Fibroblast of lung (primary cell): ENCODE measurements at regions not wholly inside any gene's neighbourhood (a gene's known extent, or its start where the extent isn't known, plus 50 kb on each side); places are given as distances from the start of the nearest gene placed in this dataset.

ENCODE experiments used
- DNase-seq, 2 donors: peaks; one replicate each; pipeline versions ENCODE4 v3.0.0 to v3.0.0-alpha.2; 2010; ENCODE audit warnings: low read depth in 2 of 2
- H2AFZ ChIP-seq: 2 replicates; pipeline ENCODE4 v1.5.1; 2012; ENCODE audit warnings: low read length, control low read depth, inconsistent platforms
- H3K27ac ChIP-seq: 2 replicates; pipeline ENCODE4 v1.5.1; 2011; ENCODE audit warnings: low read length, control low read depth; ENCODE audit not compliant: insufficient read depth
- H3K27me3 ChIP-seq: 2 replicates; pipeline ENCODE4 v1.5.1; 2011; ENCODE audit warnings: mild to moderate bottlenecking, low read length; ENCODE audit not compliant: control insufficient read depth, insufficient read depth
- H3K36me3 ChIP-seq: 2 replicates; pipeline ENCODE4 v1.5.1; 2011; ENCODE audit warnings: low read length; ENCODE audit not compliant: control insufficient read depth, insufficient read depth
- H3K4me1 ChIP-seq: 2 replicates; pipeline ENCODE4 v1.5.1; 2011; ENCODE audit warnings: low read length; ENCODE audit not compliant: control insufficient read depth, insufficient read depth; ENCODE audit errors: extremely low read depth
- H3K4me2 ChIP-seq: 2 replicates; pipeline ENCODE4 v1.5.1; 2011; ENCODE audit warnings: low read length, control low read depth; ENCODE audit not compliant: insufficient read depth; ENCODE audit errors: extremely low read depth
- H3K4me3 ChIP-seq, 4 experiments: fragments of 200-600 bp in 1 of 4; sonication (generic) in 1 of 4; replicated peaks in 1 of 4; 2 replicates each; pipeline ENCODE4 v1.5.1; 2011 to 2016; ENCODE audit warnings: low read length in 4 of 4, low read depth in 3 of 4, mild to moderate bottlenecking in 3 of 4, control low read depth in 2 of 4, inconsistent platforms in 1 of 4, mixed read lengths in 1 of 4; ENCODE audit not compliant: insufficient read depth in 1 of 4; ENCODE audit errors: control extremely low read depth in 1 of 4
- H3K79me2 ChIP-seq: 2 replicates; pipeline ENCODE4 v1.5.1; 2012; ENCODE audit warnings: mild to moderate bottlenecking, low read length, inconsistent platforms; ENCODE audit not compliant: control insufficient read depth, insufficient read depth
- H3K9ac ChIP-seq: 2 replicates; pipeline ENCODE4 v1.5.1; 2011; ENCODE audit warnings: mild to moderate bottlenecking, low read length, control low read depth; ENCODE audit not compliant: insufficient read depth
- H3K9me3 ChIP-seq: 2 replicates; pipeline ENCODE4 v1.5.1; 2012; ENCODE audit warnings: low read depth, low read length; ENCODE audit not compliant: control insufficient read depth, insufficient read depth
- H4K20me1 ChIP-seq: 2 replicates; pipeline ENCODE4 v1.5.1; 2011; ENCODE audit warnings: low read length; ENCODE audit not compliant: control insufficient read depth, insufficient read depth; ENCODE audit errors: extremely low read depth
- EZH2 ChIP-seq: IDR thresholded peaks from 2 replicates; pipeline ENCODE4 v1.5.1; 2012; ENCODE audit warnings: low read length, control low read depth, mild to moderate bottlenecking; ENCODE audit errors: missing control alignments
- TF ChIP-seq, protein P1 (sequence below), 2 donors: IDR thresholded peaks in 1 of 2; conservative IDR thresholded peaks in 1 of 2; 1 replicate in 1 of 2; 2 replicates in 1 of 2; pipeline ENCODE4 v1.5.1; 2011 to 2012; ENCODE audit warnings: low read length in 2 of 2, control low read depth in 1 of 2, inconsistent platforms in 1 of 2, low read depth in 1 of 2, mild to moderate bottlenecking in 1 of 2

DNA sequence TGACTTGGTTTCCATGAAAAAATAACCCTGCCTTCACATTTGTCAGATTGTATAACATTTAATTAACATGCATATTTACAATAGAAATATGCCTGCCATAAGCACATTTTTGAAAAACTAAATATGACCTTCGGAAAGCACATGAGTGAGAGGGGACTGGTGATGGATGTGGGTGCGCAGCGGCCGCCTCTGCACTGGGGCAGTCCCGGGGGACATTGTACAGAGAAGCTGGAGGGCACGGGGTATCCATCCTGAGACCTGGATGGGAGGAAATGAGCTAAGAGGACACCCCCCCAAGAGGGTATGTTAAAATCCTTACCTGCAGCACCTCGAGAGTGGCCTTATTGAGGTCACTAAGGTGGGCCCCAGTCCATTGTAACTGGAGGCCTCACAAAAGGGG, 161.3 kb upstream of the IRX4 start:
- Histone ChIP-seq H3K9ac (no peak overlapping the region), H3K4me2 (no peak overlapping the region), H3K4me3 (no peak overlapping the region), H2AFZ (no peak overlapping the region), H3K4me1 (no peaks in the 10 kb centered on the region), H3K9me3 (no peaks in the 10 kb centered on the region), H4K20me1 (no peaks in the 10 kb centered on the region), H3K27ac (no peak overlapping the region), H3K36me3 (no peaks in the 10 kb centered on the region), H3K27me3 (no peaks in the 10 kb centered on the region), H3K79me2 (no peaks in the 10 kb centered on the region)
- TF ChIP-seq, protein P1, sequence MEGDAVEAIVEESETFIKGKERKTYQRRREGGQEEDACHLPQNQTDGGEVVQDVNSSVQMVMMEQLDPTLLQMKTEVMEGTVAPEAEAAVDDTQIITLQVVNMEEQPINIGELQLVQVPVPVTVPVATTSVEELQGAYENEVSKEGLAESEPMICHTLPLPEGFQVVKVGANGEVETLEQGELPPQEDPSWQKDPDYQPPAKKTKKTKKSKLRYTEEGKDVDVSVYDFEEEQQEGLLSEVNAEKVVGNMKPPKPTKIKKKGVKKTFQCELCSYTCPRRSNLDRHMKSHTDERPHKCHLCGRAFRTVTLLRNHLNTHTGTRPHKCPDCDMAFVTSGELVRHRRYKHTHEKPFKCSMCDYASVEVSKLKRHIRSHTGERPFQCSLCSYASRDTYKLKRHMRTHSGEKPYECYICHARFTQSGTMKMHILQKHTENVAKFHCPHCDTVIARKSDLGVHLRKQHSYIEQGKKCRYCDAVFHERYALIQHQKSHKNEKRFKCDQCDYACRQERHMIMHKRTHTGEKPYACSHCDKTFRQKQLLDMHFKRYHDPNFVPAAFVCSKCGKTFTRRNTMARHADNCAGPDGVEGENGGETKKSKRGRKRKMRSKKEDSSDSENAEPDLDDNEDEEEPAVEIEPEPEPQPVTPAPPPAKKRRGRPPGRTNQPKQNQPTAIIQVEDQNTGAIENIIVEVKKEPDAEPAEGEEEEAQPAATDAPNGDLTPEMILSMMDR (conservative IDR thresholded peaks at IDR 0.05 in 1 of 2, IDR thresholded peaks at IDR 0.05 in 1 of 2; ENCODE audit: low read depth in 1 of 2, low read length in 2 of 2), result no peak
- no peak for TF ChIP-seq EZH2
- DNase-seq, result no peak

DNA sequence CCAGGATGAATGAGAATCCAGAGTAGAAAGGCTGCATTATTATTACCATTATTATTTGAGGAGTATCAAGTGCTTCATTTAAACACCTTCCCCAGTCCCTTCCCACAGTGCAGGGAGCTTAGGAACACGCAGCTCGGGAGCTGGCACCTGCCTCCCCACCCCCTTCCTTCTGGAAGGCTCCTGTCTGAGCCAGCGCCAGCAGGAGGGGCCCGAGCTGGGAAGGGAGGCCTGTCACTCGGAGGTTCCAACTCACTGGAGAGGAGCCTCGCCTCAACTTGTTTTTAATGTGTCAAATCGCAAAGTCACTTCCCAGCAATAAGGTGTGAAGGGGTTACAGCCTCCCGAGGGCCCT, 156.4 kb upstream of the IRX4 start:
- no peaks in the 10 kb centered on the region for H3K27me3 ChIP-seq
- DNase-seq, result no peak
- peak overlapping the region in 1 of 4 experiments; percentile 5 for H3K4me3 ChIP-seq
- no peak overlapping the region for H3K4me2 ChIP-seq
- H3K9ac ChIP-seq, result no peak overlapping the region
- H4K20me1 ChIP-seq, result no peaks in the 10 kb centered on the region
- H2AFZ ChIP-seq, result no peak overlapping the region
- H3K9me3 ChIP-seq, result no peaks in the 10 kb centered on the region
- no peaks in the 10 kb centered on the region for H3K4me1 ChIP-seq
- H3K36me3 ChIP-seq, result no peaks in the 10 kb centered on the region
- H3K27ac ChIP-seq, result no peak overlapping the region
- H3K79me2 ChIP-seq, result no peaks in the 10 kb centered on the region
- TF ChIP-seq, protein P1 (conservative IDR thresholded peaks at IDR 0.05 in 1 of 2, IDR thresholded peaks at IDR 0.05 in 1 of 2; ENCODE audit: low read depth in 1 of 2, low read length in 2 of 2), result no peak
- no peak for TF ChIP-seq EZH2

DNA sequence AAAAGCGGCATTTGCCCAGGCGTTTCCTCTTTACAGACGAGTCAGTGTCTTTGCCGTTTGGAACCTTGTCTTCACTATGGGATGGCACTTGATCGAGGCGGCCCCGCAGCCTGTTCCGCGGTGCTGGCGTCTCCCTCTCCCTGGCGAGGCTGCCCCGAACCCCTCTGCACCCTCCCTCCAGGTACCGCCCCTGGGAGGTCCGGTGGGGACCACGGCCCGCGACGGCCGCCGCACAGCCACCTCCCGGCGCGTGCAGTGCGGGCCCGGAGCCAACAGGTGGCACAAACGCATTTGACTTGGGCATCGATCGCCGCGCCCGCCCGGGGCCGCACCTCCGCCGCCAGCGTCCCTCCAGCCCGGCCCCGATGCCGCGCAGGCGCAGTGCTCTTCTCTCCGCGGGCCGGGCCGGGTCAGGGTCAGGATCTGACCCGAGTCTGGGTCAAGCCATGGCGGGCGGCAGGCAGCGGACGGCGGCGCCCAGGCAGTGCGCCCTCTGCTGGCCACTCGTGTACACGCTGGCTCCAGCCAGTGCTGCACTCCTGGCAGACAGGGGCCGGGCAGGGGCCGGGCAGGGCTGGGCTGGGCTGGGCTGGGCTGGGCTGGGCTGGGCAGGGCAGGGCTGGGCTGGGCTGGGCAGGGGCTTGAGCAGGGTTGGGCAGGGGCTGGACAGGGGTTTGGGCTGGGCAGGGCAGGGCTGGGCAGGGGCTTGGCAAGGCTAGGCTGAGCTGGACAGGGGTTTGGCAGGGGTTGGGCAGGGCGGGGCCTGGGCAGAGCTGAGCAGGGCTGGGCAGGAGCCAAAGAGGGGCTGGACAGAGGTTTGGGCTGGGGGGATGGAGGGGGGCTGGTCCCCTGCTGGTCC, 155.8 kb upstream of the IRX4 start:
- Histone ChIP-seq H3K27me3 (no peaks in the 10 kb centered on the region), H3K9me3 (no peaks in the 10 kb centered on the region), H3K9ac (no peak overlapping the region), H3K36me3 (no peaks in the 10 kb centered on the region), H3K4me3 (peak overlapping the region in 2 of 4 experiments; percentile 23 to 40), H4K20me1 (no peaks in the 10 kb centered on the region), H3K4me1 (no peaks in the 10 kb centered on the region), H2AFZ (no peak overlapping the region), H3K27ac (no peak overlapping the region), H3K79me2 (no peaks in the 10 kb centered on the region), H3K4me2 (peak overlapping the region; percentile 78)
- DNase-seq, result peak; percentile 6 to 52
- TF ChIP-seq, protein P1 (conservative IDR thresholded peaks at IDR 0.05 in 1 of 2, IDR thresholded peaks at IDR 0.05 in 1 of 2; ENCODE audit: low read depth in 1 of 2, low read length in 2 of 2), result peak; percentile 47 to 53
- TF ChIP-seq EZH2, result no peak
